ENCODE measurements at regions not wholly inside any gene's neighbourhood (a gene's known extent, or its start where the extent isn't known, plus 50 kb on each side); places are given as distances from the start of the nearest gene placed in this dataset.
A peak's percentile ranks its signal among the peaks of the same experiment; 100 is the strongest.

- DNase-seq (ENCODE audit: low spot score) = no peak
These were observed 171.1 kb upstream of the LYZL1 start for GRCh38 chr10:29117781-29118180.

GRCh38 chr10:29119374-29119773 lies 169.5 kb upstream of the LYZL1 start:
- DNase-seq (ENCODE audit: low spot score) = peak; percentile 45

- no peak for DNase-seq (ENCODE audit: low spot score)
These were observed 168.7 kb upstream of the LYZL1 start for GRCh38 chr10:29120216-29120615.

- no peak for DNase-seq (ENCODE audit: low spot score)
These were observed 164.0 kb upstream of the LYZL1 start for GRCh38 chr10:29124864-29125263.

- DNase-seq (ENCODE audit: low spot score) = no peak
These were observed 161.7 kb upstream of the LYZL1 start for GRCh38 chr10:29127037-29127700.

- no peak for DNase-seq (ENCODE audit: low spot score)
These were observed 161.1 kb upstream of the LYZL1 start for GRCh38 chr10:29127731-29128130.

- peak; percentile 38 for DNase-seq (ENCODE audit: low spot score)
These were observed 158.6 kb upstream of the LYZL1 start for GRCh38 chr10:29130190-29130673.

- no peak for DNase-seq (ENCODE audit: low spot score)
These were observed 156.8 kb upstream of the LYZL1 start for GRCh38 chr10:29131952-29132547.

GRCh38 chr10:29132551-29133111 lies 156.2 kb upstream of the LYZL1 start:
- no peak for DNase-seq (ENCODE audit: low spot score)

GRCh38 chr10:29135337-29135736 lies 153.5 kb upstream of the LYZL1 start:
- no peak for DNase-seq (ENCODE audit: low spot score)

GRCh38 chr10:29136411-29136810 lies 152.5 kb upstream of the LYZL1 start:
- no peak for DNase-seq (ENCODE audit: low spot score)

GRCh38 chr10:29140151-29140550 lies 148.7 kb upstream of the LYZL1 start:
- no peak for DNase-seq (ENCODE audit: low spot score)

GRCh38 chr10:29140991-29141390 lies 147.9 kb upstream of the LYZL1 start:
- no peak for DNase-seq (ENCODE audit: low spot score)

GRCh38 chr10:29141761-29142160 lies 147.1 kb upstream of the LYZL1 start:
- no peak for DNase-seq (ENCODE audit: low spot score)

- DNase-seq (ENCODE audit: low spot score) = no peak
These were observed 146.2 kb upstream of the LYZL1 start for GRCh38 chr10:29142516-29143314.

- DNase-seq (ENCODE audit: low spot score) = no peak
These were observed 144.7 kb upstream of the LYZL1 start for GRCh38 chr10:29144126-29144525.

- no peak for DNase-seq (ENCODE audit: low spot score)
These were observed 142.4 kb upstream of the LYZL1 start for GRCh38 chr10:29146311-29147100.

- DNase-seq (ENCODE audit: low spot score) = no peak
These were observed 138.9 kb upstream of the LYZL1 start for GRCh38 chr10:29150010-29150409.

- DNase-seq (ENCODE audit: low spot score) = no peak
These were observed 137.9 kb upstream of the LYZL1 start for GRCh38 chr10:29151005-29151404.

GRCh38 chr10:29157321-29157720 lies 131.5 kb upstream of the LYZL1 start:
- no peak for DNase-seq (ENCODE audit: low spot score)

GRCh38 chr10:29158066-29158465 lies 130.8 kb upstream of the LYZL1 start:
- DNase-seq (ENCODE audit: low spot score) = no peak

GRCh38 chr10:29160150-29160617 lies 128.7 kb upstream of the LYZL1 start:
- no peak for DNase-seq (ENCODE audit: low spot score)
